ENCODE measurements at regions not wholly inside any gene's neighbourhood (a gene's known extent, or its start where the extent isn't known, plus 50 kb on each side); places are given as distances from the start of the nearest gene placed in this dataset.

DNA sequence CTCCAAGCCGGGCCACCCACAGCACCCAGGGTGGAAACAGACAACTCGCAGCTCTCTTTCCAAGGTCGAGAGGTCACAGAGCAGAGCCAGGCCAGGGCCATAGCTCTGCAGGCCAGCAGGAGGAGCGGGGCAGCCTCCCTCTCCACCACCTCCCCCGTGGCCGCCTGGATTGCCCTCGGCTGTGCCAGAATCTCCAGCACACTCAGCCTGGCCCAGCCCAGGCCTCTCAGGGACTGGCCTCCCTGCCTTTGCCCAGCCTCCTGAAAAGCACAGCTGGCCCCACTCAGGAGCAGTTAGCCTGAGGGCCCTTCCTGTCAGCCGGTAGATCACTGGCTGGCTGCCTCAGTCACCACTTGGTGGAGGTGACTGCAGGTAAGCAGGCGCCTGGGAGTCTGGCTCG lies 85.8 kb upstream of the SEC14L1 start:
- peaks cover 4% of the 10 kb centered on the region; the same call in 1 of the 2 replicates for H4K20me1 ChIP-seq (ENCODE audit: insufficient read depth, low read length)
- H2AFZ ChIP-seq (ENCODE audit: low read depth, low read length): no peak overlapping the region
- peaks cover 5% of the 10 kb centered on the region for H3K27me3 ChIP-seq (ENCODE audit: insufficient read depth, low read length, poor library complexity)
- H3K4me3 ChIP-seq (ENCODE audit: low read depth in 1 of 2, low read length in 2 of 2): no peak overlapping the region
- H3K27ac ChIP-seq (ENCODE audit: low read length): no peak overlapping the region
- H3K4me2 ChIP-seq (ENCODE audit: insufficient read depth, low read length): no peak overlapping the region
- ATAC-seq (ENCODE audit: insufficient read depth, low read depth): no peak
- no peaks in the 10 kb centered on the region for H3K9me3 ChIP-seq (ENCODE audit: insufficient read depth, low read length, severe bottlenecking)
- no peak overlapping the region for H3K9ac ChIP-seq (ENCODE audit: low read depth, low read length)
- no peaks in the 10 kb centered on the region for H3K36me3 ChIP-seq (ENCODE audit: insufficient read depth, low read length)
- H3K4me1 ChIP-seq (ENCODE audit: insufficient read depth, low read length): peaks cover 2% of the 10 kb centered on the region
- no peak for DNase-seq
- TF ChIP-seq EZH2 (IDR thresholded peaks at IDR 0.05; ENCODE audit: borderline replicate concordance, low read depth, low read length, severe bottlenecking): no peak
- TF ChIP-seq, protein P1, sequence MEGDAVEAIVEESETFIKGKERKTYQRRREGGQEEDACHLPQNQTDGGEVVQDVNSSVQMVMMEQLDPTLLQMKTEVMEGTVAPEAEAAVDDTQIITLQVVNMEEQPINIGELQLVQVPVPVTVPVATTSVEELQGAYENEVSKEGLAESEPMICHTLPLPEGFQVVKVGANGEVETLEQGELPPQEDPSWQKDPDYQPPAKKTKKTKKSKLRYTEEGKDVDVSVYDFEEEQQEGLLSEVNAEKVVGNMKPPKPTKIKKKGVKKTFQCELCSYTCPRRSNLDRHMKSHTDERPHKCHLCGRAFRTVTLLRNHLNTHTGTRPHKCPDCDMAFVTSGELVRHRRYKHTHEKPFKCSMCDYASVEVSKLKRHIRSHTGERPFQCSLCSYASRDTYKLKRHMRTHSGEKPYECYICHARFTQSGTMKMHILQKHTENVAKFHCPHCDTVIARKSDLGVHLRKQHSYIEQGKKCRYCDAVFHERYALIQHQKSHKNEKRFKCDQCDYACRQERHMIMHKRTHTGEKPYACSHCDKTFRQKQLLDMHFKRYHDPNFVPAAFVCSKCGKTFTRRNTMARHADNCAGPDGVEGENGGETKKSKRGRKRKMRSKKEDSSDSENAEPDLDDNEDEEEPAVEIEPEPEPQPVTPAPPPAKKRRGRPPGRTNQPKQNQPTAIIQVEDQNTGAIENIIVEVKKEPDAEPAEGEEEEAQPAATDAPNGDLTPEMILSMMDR (IDR thresholded peaks at IDR 0.05; ENCODE audit: borderline replicate concordance, extremely low read depth, low read length, poor library complexity, severe bottlenecking): no peak
- no peaks in the 10 kb centered on the region for H3K79me2 ChIP-seq (ENCODE audit: insufficient read depth, low read length)

DNA sequence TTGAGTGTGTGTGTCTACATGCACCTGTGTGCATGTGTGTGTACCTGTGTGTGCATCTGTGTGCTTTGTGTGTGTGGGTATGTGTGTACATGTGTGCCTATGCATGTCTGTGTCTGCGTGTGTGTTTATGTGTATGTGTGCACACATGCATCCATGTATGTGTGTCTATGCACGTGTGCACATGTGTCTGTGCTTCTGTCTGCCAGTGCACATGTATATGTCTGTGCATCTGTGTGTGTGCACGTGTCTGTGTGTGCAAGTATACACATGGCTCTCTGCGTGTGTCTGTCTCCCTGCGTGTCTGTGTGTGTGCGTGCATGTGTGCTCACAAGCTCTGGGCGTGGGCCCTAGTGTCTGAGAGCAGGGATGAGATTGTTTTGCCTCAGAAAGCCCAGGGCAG lies 85.3 kb upstream of the SEC14L1 start:
- Histone ChIP-seq H3K79me2 (ENCODE audit: insufficient read depth, low read length) (no peaks in the 10 kb centered on the region), H3K9ac (ENCODE audit: low read depth, low read length) (no peak overlapping the region), H3K4me1 (ENCODE audit: insufficient read depth, low read length) (peaks cover 2% of the 10 kb centered on the region), H3K27ac (ENCODE audit: low read length) (no peak overlapping the region), H3K4me3 (ENCODE audit: low read depth in 1 of 2, low read length in 2 of 2) (no peak overlapping the region), H3K9me3 (ENCODE audit: insufficient read depth, low read length, severe bottlenecking) (no peaks in the 10 kb centered on the region), H4K20me1 (ENCODE audit: insufficient read depth, low read length) (peaks cover 4% of the 10 kb centered on the region; the same call in 1 of the 2 replicates), H3K36me3 (ENCODE audit: insufficient read depth, low read length) (no peaks in the 10 kb centered on the region), H3K4me2 (ENCODE audit: insufficient read depth, low read length) (no peak overlapping the region), H2AFZ (ENCODE audit: low read depth, low read length) (no peak overlapping the region), H3K27me3 (ENCODE audit: insufficient read depth, low read length, poor library complexity) (peaks cover 5% of the 10 kb centered on the region)
- DNase-seq (no peak), ATAC-seq (ENCODE audit: insufficient read depth, low read depth) (no peak)
- TF ChIP-seq EZH2 (IDR thresholded peaks at IDR 0.05; ENCODE audit: borderline replicate concordance, low read depth, low read length, severe bottlenecking): no peak
- TF ChIP-seq, protein P1 (IDR thresholded peaks at IDR 0.05; ENCODE audit: borderline replicate concordance, extremely low read depth, low read length, poor library complexity, severe bottlenecking): no peak

DNA sequence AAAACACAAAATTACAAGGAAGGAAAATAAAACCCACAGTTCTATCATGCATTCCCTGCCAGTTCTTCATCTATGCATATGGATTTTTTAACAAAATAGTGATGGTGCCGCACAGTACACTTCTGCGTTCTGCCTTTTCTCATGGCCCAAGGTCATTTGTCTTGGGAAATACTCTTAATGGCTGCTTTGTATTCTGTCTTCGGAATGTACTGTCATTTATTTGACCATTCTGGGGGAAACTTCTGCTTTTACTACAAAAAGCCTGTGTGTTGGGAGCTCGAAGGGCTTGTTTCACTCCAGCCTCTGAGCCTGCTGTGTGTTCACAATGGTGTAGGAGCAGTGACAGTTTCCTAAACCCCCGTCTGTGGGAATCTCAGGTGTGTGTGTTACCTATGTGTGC lies 82.8 kb upstream of the SEC14L1 start:
- H3K79me2 ChIP-seq (ENCODE audit: insufficient read depth, low read length): no peaks in the 10 kb centered on the region
- H4K20me1 ChIP-seq (ENCODE audit: insufficient read depth, low read length): peaks cover 4% of the 10 kb centered on the region; the same call in 1 of the 2 replicates
- DNase-seq (no peak), ATAC-seq (ENCODE audit: insufficient read depth, low read depth) (no peak)
- no peak overlapping the region for H2AFZ ChIP-seq (ENCODE audit: low read depth, low read length)
- H3K4me2 ChIP-seq (ENCODE audit: insufficient read depth, low read length): no peak overlapping the region
- H3K4me1 ChIP-seq (ENCODE audit: insufficient read depth, low read length): peaks cover 2% of the 10 kb centered on the region
- TF ChIP-seq, protein P1 (IDR thresholded peaks at IDR 0.05; ENCODE audit: borderline replicate concordance, extremely low read depth, low read length, poor library complexity, severe bottlenecking): no peak
- H3K4me3 ChIP-seq (ENCODE audit: low read depth in 1 of 2, low read length in 2 of 2): no peak overlapping the region
- no peak overlapping the region for H3K9ac ChIP-seq (ENCODE audit: low read depth, low read length)
- H3K9me3 ChIP-seq (ENCODE audit: insufficient read depth, low read length, severe bottlenecking): no peaks in the 10 kb centered on the region
- peaks cover 1% of the 10 kb centered on the region for H3K27me3 ChIP-seq (ENCODE audit: insufficient read depth, low read length, poor library complexity)
- H3K27ac ChIP-seq (ENCODE audit: low read length): no peak overlapping the region
- H3K36me3 ChIP-seq (ENCODE audit: insufficient read depth, low read length): no peaks in the 10 kb centered on the region

DNA sequence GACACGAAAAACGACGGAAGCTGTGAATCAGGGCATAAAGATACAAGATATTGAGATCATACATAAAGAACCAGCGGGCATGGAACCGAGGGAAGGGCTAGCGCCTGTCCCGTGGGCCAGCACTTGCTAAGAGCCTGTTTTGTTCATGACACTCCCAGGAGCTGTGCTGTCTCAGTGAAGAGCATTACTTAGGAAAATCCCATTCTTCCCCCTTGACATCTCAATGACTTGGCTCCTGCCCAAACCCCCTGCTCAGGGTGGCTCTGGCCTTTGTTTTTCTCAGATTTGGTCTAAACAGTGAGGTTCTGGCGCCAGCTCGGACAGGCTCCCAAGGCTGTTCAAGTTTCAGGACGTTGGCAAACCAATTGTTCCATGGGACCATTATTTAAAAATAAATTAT lies 79.1 kb upstream of the SEC14L1 start:
- ATAC-seq (ENCODE audit: insufficient read depth, low read depth): no peak
- H3K4me2 ChIP-seq (ENCODE audit: insufficient read depth, low read length): no peak overlapping the region
- no peak overlapping the region for H3K27ac ChIP-seq (ENCODE audit: low read length)
- 0 out of 2 replicates have a peak, but pooled peaks cover 2% of the 10 kb centered on the region for H3K4me1 ChIP-seq (ENCODE audit: insufficient read depth, low read length)
- TF ChIP-seq, protein P1 (IDR thresholded peaks at IDR 0.05; ENCODE audit: borderline replicate concordance, extremely low read depth, low read length, poor library complexity, severe bottlenecking): no peak
- no peak for TF ChIP-seq EZH2 (IDR thresholded peaks at IDR 0.05; ENCODE audit: borderline replicate concordance, low read depth, low read length, severe bottlenecking)
- no peaks in the 10 kb centered on the region for H3K9me3 ChIP-seq (ENCODE audit: insufficient read depth, low read length, severe bottlenecking)
- H3K79me2 ChIP-seq (ENCODE audit: insufficient read depth, low read length): no peaks in the 10 kb centered on the region
- DNase-seq: no peak
- H4K20me1 ChIP-seq (ENCODE audit: insufficient read depth, low read length): no peaks in the 10 kb centered on the region
- no peaks in the 10 kb centered on the region for H3K27me3 ChIP-seq (ENCODE audit: insufficient read depth, low read length, poor library complexity)
- no peak overlapping the region for H3K4me3 ChIP-seq (ENCODE audit: low read depth in 1 of 2, low read length in 2 of 2)
- H3K9ac ChIP-seq (ENCODE audit: low read depth, low read length): no peak overlapping the region
- H3K36me3 ChIP-seq (ENCODE audit: insufficient read depth, low read length): no peaks in the 10 kb centered on the region
- no peak overlapping the region for H2AFZ ChIP-seq (ENCODE audit: low read depth, low read length)
